ENCODE measurements at regions not wholly inside any gene's neighbourhood (a gene's known extent, or its start where the extent isn't known, plus 50 kb on each side); places are given as distances from the start of the nearest gene placed in this dataset.

- DNase-seq (ENCODE audit: low read depth, low spot score): no peak
- in situ Hi-C loops (cut with HindIII; ENCODE audit: low sequenced_read_pairs): no loop called here
- H3K4me3 ChIP-seq (ENCODE audit: low read depth, low read length): no peak overlapping the region
- TF ChIP-seq, protein P1, sequence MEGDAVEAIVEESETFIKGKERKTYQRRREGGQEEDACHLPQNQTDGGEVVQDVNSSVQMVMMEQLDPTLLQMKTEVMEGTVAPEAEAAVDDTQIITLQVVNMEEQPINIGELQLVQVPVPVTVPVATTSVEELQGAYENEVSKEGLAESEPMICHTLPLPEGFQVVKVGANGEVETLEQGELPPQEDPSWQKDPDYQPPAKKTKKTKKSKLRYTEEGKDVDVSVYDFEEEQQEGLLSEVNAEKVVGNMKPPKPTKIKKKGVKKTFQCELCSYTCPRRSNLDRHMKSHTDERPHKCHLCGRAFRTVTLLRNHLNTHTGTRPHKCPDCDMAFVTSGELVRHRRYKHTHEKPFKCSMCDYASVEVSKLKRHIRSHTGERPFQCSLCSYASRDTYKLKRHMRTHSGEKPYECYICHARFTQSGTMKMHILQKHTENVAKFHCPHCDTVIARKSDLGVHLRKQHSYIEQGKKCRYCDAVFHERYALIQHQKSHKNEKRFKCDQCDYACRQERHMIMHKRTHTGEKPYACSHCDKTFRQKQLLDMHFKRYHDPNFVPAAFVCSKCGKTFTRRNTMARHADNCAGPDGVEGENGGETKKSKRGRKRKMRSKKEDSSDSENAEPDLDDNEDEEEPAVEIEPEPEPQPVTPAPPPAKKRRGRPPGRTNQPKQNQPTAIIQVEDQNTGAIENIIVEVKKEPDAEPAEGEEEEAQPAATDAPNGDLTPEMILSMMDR (IDR thresholded peaks at IDR 0.05; ENCODE audit: low read depth, low read length): no peak
Observed at GRCh38 chr19:28332351-28332750, 880.6 kb downstream of the UQCRFS1 start.

DNA sequence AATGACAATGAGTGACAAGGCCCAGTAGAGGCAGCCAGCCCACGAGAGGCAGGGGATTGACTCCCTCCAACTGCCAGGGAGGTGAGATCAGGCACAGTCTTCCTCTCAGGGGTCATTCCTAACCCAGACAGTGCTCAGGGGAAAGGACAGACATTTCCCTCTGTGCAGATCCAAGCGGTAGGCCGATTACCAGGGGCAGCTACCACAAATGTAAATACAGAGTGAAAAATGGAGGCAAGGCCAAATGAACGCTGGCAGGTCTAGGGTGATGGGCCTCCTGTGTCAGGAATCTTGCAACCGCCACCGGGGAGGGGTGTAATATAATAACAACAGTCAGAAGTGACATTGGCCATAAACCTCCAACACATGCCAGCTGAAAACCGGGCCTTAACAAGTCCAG lies 881.4 kb downstream of the UQCRFS1 start:
- no peak for DNase-seq (ENCODE audit: low read depth, low spot score)
- H3K4me3 ChIP-seq (ENCODE audit: low read depth, low read length): no peak overlapping the region
- in situ Hi-C loops (cut with HindIII; ENCODE audit: low sequenced_read_pairs): no loop called here
- TF ChIP-seq, protein P1 (IDR thresholded peaks at IDR 0.05; ENCODE audit: low read depth, low read length): no peak

DNA sequence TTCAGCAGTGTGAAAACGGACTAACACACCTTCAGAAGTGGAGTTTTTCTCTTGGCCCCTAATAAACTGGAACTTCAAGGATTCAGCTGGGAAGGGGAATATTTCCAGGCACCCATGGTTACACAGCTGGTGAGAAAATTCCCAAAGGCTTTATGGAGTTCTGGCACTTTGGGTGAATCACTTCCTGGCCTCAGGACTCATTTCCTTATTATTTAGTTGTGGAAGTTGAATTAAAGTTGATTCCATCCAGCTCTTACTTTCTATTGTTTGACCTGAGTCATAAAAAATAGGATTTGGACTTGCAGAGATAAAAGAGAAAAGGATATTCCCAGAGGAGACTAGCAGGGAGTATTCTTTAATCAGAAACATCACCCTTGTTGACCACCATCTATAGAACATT lies 882.1 kb downstream of the UQCRFS1 start:
- H3K4me3 ChIP-seq (ENCODE audit: low read depth, low read length): no peak overlapping the region
- in situ Hi-C loops (cut with HindIII; ENCODE audit: low sequenced_read_pairs): no loop called here
- TF ChIP-seq, protein P1 (IDR thresholded peaks at IDR 0.05; ENCODE audit: low read depth, low read length): no peak
- no peak for DNase-seq (ENCODE audit: low read depth, low spot score)

DNA sequence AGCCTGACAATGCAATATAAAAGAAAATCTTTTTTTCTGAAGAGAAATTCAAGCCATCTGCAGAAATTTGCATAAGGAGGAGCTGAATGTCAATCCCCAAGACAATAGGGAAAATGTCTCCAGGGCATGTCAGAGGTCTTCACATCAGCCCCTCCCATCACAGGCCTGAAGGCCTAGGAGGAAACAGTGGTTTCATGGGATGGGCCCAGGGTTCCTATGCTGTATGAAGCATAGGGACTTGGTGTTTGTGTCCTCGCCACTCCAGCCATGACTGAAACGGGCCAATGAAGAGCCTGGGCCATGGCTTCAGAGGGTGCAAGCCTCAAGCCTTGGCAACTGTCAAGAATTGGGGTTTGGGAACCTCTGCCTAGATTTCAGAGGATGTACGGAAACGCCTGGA lies 883.5 kb downstream of the UQCRFS1 start:
- no peak for DNase-seq (ENCODE audit: low read depth, low spot score)
- no peak overlapping the region for H3K4me3 ChIP-seq (ENCODE audit: low read depth, low read length)
- TF ChIP-seq, protein P1 (IDR thresholded peaks at IDR 0.05; ENCODE audit: low read depth, low read length): no peak
- in situ Hi-C loops (cut with HindIII; ENCODE audit: low sequenced_read_pairs): no loop called here

- H3K4me3 ChIP-seq (ENCODE audit: low read depth, low read length): no peak overlapping the region
- TF ChIP-seq, protein P1 (IDR thresholded peaks at IDR 0.05; ENCODE audit: low read depth, low read length): no peak
- in situ Hi-C loops (cut with HindIII; ENCODE audit: low sequenced_read_pairs): no loop called here
- no peak for DNase-seq (ENCODE audit: low read depth, low spot score)
Observed at GRCh38 chr19:28327905-28328304, 885.0 kb downstream of the UQCRFS1 start.

DNA sequence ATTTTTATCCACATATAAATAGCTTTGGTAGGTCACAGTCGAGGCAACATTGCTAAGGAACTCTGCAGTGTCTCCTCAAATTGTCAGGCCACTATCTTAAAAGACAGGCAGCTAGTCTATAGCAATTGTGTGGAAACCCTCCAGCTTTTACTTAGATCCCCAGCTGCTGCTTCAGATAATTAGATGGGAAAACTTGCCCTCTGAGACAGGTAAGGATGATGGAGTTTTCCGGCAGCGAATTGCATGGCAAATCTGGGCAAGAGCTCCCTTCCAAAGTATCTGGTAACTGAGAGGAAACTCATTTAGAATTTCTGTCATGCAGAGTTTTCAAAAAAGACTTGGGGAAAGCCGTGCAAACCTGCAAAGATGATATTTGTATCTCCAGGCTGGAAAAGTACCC lies 886.2 kb downstream of the UQCRFS1 start:
- TF ChIP-seq, protein P1 (IDR thresholded peaks at IDR 0.05; ENCODE audit: low read depth, low read length): no peak
- DNase-seq (ENCODE audit: low read depth, low spot score): no peak
- H3K4me3 ChIP-seq (ENCODE audit: low read depth, low read length): no peak overlapping the region
- in situ Hi-C loops (cut with HindIII; ENCODE audit: low sequenced_read_pairs): no loop called here

Measured in astrocyte of the spinal cord (primary cell).